ENCODE measurements at regions not wholly inside any gene's neighbourhood (a gene's known extent, or its start where the extent isn't known, plus 50 kb on each side); places are given as distances from the start of the nearest gene placed in this dataset.

GRCh38 chr20:50403565-50404418 lies 106.4 kb upstream of the PTPN1 start:
- TF ChIP-seq, protein P1, sequence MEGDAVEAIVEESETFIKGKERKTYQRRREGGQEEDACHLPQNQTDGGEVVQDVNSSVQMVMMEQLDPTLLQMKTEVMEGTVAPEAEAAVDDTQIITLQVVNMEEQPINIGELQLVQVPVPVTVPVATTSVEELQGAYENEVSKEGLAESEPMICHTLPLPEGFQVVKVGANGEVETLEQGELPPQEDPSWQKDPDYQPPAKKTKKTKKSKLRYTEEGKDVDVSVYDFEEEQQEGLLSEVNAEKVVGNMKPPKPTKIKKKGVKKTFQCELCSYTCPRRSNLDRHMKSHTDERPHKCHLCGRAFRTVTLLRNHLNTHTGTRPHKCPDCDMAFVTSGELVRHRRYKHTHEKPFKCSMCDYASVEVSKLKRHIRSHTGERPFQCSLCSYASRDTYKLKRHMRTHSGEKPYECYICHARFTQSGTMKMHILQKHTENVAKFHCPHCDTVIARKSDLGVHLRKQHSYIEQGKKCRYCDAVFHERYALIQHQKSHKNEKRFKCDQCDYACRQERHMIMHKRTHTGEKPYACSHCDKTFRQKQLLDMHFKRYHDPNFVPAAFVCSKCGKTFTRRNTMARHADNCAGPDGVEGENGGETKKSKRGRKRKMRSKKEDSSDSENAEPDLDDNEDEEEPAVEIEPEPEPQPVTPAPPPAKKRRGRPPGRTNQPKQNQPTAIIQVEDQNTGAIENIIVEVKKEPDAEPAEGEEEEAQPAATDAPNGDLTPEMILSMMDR (IDR thresholded peaks at IDR 0.05): no peak
- TF ChIP-seq POLR2A (IDR thresholded peaks at IDR 0.05) (no peak), POLR2AphosphoS5 (IDR thresholded peaks at IDR 0.05; ENCODE audit: insufficient read depth in 1 of 2, low read depth in 1 of 2) (no peak)
